ENCODE measurements at regions not wholly inside any gene's neighbourhood (a gene's known extent, or its start where the extent isn't known, plus 50 kb on each side); places are given as distances from the start of the nearest gene placed in this dataset.
A peak's percentile ranks its signal among the peaks of the same experiment; 100 is the strongest.

DNA sequence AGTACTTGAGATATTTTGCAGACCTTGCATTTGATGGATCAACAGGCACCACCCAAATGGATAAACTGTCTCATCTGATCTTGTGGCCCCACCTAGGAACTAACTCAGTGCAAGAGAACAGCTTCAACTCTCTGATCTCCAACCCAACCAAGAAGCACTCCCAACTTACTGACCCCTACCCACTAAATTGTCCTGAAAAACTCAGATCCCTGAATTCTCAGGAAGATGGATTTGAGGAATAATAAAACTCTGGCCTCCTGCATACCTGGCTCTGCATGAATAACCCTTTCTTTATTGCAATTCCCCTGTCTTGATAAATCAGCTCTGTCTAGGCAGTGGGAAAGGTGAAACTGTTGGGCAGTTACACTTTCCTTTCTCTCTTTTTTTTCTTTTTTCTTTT lies 247.9 kb downstream of the ZPLD1 start:
- no peak for DNase-seq (ENCODE audit: low spot score)
- H3K36me3 Mint-ChIP-seq, result no peaks in the 10 kb centered on the region
- H3K27ac Mint-ChIP-seq, result no peak overlapping the region
- no peak overlapping the region for H3K4me3 Mint-ChIP-seq
- Histone ChIP-seq H3K4me3 (no peak overlapping the region), H3K27ac (no peak overlapping the region), H3K4me2 (no peak overlapping the region), H3K79me2 (ENCODE audit: low read depth) (no peaks in the 10 kb centered on the region), H4K20me1 (ENCODE audit: low read depth) (no peaks in the 10 kb centered on the region), H3K9me3 (ENCODE audit: low read depth) (no peaks in the 10 kb centered on the region), H3K27me3 (no peaks in the 10 kb centered on the region), H2AFZ (replicated peaks) (no peak overlapping the region), H3F3A (ENCODE audit: low read depth) (peaks cover 15% of the 10 kb centered on the region), H3K36me3 (no peaks in the 10 kb centered on the region), H3K9ac (no peak overlapping the region), H3K4me1 (peaks cover 20% of the 10 kb centered on the region)
- TF ChIP-seq CTCF (IDR thresholded peaks at IDR 0.05) (no peak), EZH2 (IDR thresholded peaks at IDR 0.05) (no peak), EZH2phosphoT487 (IDR thresholded peaks at IDR 0.05) (no peak)
- H3K27me3 Mint-ChIP-seq (ENCODE audit: insufficient read depth, low read depth), result no peaks in the 10 kb centered on the region
- H3K9me3 Mint-ChIP-seq, result no peaks in the 10 kb centered on the region
- H3K4me1 Mint-ChIP-seq, result peaks cover 5% of the 10 kb centered on the region

DNA sequence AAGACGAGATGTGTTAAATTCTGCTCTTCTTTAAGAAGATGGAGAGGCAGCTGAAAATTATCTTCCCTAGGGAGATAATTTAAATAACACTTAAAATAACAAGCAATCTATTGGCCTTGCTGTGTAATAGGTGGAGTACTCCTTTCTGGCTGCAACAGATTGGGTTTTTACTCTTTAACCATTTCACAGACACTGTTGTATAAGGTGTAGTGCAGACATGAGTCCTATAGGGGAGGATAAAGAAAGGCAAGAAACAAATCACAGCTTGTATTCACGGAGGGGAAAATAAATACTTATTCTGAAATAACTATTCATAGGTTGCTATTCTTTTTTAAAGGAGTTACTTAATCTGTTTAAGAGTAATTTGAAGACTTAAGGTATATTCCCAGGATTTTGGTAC lies 252.0 kb downstream of the ZPLD1 start:
- H2AFZ ChIP-seq (replicated peaks), result no peak overlapping the region
- H3F3A ChIP-seq (ENCODE audit: low read depth), result peaks cover 34% of the 10 kb centered on the region
- H3K4me3 ChIP-seq, result no peak overlapping the region
- TF ChIP-seq CTCF (IDR thresholded peaks at IDR 0.05) (peak; percentile 10), EZH2 (IDR thresholded peaks at IDR 0.05) (no peak), EZH2phosphoT487 (IDR thresholded peaks at IDR 0.05) (no peak)
- H3K79me2 ChIP-seq (ENCODE audit: low read depth), result no peaks in the 10 kb centered on the region
- no peak overlapping the region for H3K4me3 Mint-ChIP-seq
- no peak overlapping the region for H3K9ac ChIP-seq
- H3K27ac Mint-ChIP-seq, result no peak overlapping the region
- H3K36me3 Mint-ChIP-seq, result no peaks in the 10 kb centered on the region
- H3K4me2 ChIP-seq, result peak overlapping the region; percentile 56
- peaks cover 24% of the 10 kb centered on the region for H3K4me1 ChIP-seq
- peaks cover 12% of the 10 kb centered on the region for H3K4me1 Mint-ChIP-seq
- no peak for DNase-seq (ENCODE audit: low spot score)
- H3K27me3 ChIP-seq, result no peaks in the 10 kb centered on the region
- peak overlapping the region; percentile 73 for H3K27ac ChIP-seq
- no peaks in the 10 kb centered on the region for H4K20me1 ChIP-seq (ENCODE audit: low read depth)
- H3K9me3 ChIP-seq (ENCODE audit: low read depth), result no peaks in the 10 kb centered on the region
- no peaks in the 10 kb centered on the region for H3K27me3 Mint-ChIP-seq (ENCODE audit: insufficient read depth, low read depth)
- no peaks in the 10 kb centered on the region for H3K36me3 ChIP-seq
- no peaks in the 10 kb centered on the region for H3K9me3 Mint-ChIP-seq

GRCh38 chr3:102687851-102688555 lies 253.2 kb downstream of the ZPLD1 start:
- Histone ChIP-seq H3K4me2 (peak overlapping the region; percentile 56), H2AFZ (replicated peaks) (no peak overlapping the region), H3F3A (ENCODE audit: low read depth) (peaks cover 34% of the 10 kb centered on the region), H3K27ac (peak overlapping the region; percentile 73), H3K4me1 (peaks cover 24% of the 10 kb centered on the region), H3K79me2 (ENCODE audit: low read depth) (no peaks in the 10 kb centered on the region), H4K20me1 (ENCODE audit: low read depth) (no peaks in the 10 kb centered on the region), H3K4me3 (no peak overlapping the region), H3K9ac (no peak overlapping the region), H3K9me3 (ENCODE audit: low read depth) (no peaks in the 10 kb centered on the region), H3K36me3 (no peaks in the 10 kb centered on the region), H3K27me3 (no peaks in the 10 kb centered on the region)
- Mint-ChIP-seq H3K4me1 (peaks cover 12% of the 10 kb centered on the region), H3K27ac (no peak overlapping the region), H3K27me3 (ENCODE audit: insufficient read depth, low read depth) (no peaks in the 10 kb centered on the region), H3K9me3 (no peaks in the 10 kb centered on the region), H3K4me3 (no peak overlapping the region), H3K36me3 (no peaks in the 10 kb centered on the region)
- no peak for TF ChIP-seq EZH2phosphoT487 (IDR thresholded peaks at IDR 0.05)
- TF ChIP-seq EZH2 (IDR thresholded peaks at IDR 0.05), result no peak
- no peak for TF ChIP-seq CTCF (IDR thresholded peaks at IDR 0.05)
- peak; percentile 41 for DNase-seq (ENCODE audit: low spot score)

Measured in neural progenitor cell (in vitro differentiated cells).